RCC 7860 (cell line): ENCODE measurements at regions not wholly inside any gene's neighbourhood (a gene's known extent, or its start where the extent isn't known, plus 50 kb on each side); places are given as distances from the start of the nearest gene placed in this dataset.

Source experiments
- DNase-seq: peaks from one replicate; pipeline ENCODE4 v3.0.0-alpha.2; 2015; ENCODE audit warnings: low spot score
- FAIRE-seq: peaks from 2 replicates; lab custom pipeline; 2012; peaks lifted over from hg19 to GRCh38; lab: Jason Lieb, UNC

DNA sequence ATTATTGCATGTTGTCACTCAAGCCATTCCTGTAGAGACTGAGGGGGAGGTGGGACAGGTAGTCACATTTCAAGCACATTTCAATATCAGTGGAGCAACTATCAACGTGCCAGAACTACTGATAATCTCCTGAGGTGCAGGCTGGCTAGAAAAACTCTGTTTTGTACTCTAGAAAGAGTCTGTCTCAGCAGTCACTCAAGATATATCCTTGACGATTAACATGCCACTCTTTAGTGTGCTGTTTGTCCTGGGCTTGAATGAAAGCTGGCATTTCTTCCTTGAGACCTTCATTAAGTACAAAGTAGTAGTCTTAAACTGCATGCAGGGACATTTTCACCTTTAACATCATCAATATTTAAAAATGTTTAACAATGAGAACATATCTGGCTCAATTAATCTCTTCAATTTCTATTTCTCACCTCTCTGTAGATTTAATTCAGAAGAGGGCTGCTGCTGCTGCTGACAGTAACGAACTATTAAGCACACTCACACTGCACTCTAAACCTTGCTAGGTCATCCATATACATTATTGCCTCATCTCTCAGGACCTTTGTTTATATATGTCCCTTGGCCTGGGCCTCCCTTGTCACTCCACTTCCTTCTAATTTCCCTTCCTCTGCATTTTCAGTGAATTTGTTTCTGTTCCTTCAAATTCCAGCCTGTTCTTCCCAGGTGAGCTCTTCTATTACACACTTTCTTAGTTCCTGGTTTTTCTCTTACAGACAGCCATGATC is 412.0 kb downstream of the HAPSTR1 start:
- FAIRE-seq (no peak), DNase-seq (no peak)

DNA sequence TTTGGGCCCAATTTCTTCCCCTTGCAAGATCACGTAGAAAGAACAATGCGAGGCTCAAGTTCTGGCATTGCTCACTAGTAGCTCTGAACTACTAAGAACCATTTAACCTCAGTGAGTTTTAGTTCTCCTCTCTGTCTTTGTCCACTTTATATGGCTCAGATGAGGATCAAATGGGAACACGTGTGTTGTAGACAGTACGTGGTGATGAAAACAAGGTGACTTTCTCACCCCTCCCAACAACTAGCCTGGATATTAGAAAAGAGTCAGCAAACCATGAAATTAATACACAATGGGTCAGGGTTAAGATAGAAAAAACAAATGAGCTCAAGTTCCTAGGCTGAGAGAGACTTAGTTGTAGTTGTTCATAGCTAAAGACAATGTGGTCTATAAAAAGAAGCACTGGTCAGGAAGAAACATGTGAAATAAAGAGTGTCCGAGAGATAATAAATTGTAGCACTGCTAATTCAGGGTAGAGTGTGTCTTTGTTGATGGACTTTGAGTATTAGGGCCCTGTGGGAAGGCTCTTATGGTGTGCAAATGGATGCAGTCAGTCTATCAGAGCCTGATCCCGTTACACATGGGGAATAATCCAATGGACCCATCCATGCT is 417.0 kb downstream of the HAPSTR1 start:
- DNase-seq (no peak), FAIRE-seq (no peak)

DNA sequence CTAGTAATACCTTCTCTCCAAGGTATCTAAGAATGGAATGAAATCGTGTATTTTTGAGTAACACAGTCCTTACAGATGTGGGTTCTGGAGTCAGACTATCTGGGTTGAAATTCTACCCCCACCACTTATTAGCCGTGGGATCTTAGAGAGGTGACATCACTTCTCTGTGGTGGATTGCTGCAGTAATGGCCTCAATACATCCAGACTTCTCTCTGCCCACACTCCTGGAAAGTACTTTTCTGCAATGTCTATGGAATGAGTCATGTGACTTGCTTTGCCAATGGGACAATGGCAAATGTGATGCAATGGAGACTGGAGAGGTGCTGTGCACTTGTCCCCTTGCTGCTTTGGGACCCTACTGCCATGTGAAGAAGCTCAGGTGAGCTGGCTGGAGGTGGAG is 418.2 kb downstream of the HAPSTR1 start:
- FAIRE-seq: no peak
- no peak for DNase-seq

DNA sequence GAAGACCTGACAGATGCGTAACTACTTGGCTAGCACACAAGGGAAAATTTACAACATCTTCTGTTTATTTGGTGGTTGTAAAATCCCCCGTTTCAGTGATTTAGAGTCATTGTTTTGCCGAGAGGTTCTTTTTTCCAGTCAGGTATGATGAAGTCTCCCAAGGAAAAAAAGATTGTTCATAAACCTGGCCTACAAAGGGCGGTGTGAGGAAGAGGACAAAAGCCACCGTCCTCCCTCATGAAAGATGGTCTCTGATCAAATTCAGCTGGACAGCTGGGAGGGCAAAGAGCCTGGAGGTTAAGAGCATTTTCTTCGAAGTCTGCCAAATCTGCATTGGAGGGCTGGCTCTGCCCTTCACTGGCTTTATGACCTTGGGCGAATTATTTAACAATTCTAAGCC is 419.9 kb downstream of the HAPSTR1 start:
- DNase-seq: no peak
- FAIRE-seq: no peak

DNA sequence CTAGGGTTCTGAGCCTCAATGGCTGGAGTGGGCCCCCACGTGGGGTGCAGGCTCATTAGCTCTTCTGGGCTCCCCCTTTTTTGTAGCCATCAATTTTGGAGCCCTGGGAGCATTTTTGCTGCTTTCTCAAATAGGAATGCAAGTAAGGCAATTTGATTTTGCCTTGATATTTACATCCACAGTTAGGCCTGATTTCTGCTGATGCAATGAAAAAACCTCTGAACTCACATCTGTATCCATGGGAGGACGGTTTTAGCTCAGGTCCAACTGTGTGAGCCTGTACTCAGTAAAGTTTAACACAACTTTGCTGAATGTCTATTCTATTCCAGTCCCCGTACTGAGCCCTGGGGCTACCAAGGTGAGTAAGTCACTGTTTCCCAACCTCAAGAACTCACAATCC is 425.0 kb downstream of the HAPSTR1 start:
- no peak for FAIRE-seq
- no peak for DNase-seq

DNA sequence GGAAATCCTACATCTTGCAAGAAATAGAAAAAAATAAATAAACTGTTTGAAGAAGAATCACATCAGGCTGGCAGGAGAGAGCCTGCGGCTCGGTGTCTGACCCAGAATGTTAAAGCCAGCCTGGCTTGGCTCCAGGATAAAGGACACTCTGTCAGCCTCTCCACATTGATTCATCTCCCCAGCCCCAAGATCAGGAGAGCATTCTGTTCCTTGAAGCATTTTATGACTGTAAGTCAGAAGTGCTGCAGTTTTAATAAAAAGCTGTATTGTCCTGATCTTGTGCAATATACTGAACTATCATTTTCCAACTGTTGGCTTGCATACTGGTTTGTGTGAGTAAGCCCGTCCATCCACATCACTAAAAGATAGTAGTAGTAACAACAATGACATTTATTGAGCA is 426.6 kb downstream of the HAPSTR1 start:
- FAIRE-seq: no peak
- DNase-seq: no peak

DNA sequence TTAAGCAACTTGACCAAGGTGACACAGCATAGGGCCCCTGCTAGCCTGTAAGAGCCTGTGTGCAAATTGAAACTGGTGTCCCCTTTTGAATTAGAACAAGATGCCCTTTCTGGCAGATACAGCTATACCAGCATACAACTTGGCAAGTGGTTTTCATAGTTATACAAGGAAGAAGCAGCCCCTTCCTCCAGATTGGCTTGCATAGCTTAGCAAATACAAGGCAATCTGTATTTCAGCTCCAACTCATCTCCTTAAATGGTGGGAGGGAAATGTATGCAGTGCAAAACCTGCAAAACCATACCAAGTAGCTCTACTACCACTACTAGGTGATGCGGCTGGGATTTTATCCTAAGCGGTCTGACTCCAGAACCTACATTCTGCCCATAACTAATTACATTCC is 427.1 kb downstream of the HAPSTR1 start:
- DNase-seq: no peak
- FAIRE-seq: no peak

DNA sequence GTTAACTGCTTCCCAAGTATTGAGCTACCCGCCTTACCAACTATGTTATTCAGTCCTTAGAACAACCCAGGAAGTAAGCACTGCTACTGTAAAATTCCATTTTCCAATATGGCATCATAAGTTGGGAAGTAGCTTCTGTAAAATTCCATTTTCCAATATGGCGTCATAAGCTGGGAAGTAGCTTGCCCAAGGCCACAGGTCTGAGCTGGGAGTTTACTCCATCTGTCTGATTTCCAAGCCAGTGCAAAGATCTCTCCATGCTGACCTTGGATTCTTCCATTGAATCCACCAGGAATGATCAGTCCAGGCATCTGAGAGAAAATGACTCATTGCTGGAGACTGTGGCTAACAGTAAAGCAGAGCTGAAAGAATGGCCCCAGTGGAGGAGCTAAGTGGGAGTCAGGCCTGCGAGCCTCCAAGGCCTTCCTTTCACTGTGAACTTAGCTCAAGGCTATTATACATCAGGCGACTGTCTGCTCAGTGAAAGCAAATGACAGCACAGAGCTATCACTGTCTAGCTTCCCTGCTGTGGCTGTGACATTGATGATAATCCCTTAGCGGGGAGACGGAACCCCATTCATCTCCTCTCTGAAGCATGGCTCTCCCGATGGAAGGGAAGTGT is 430.4 kb downstream of the HAPSTR1 start:
- FAIRE-seq (no peak), DNase-seq (no peak)

DNA sequence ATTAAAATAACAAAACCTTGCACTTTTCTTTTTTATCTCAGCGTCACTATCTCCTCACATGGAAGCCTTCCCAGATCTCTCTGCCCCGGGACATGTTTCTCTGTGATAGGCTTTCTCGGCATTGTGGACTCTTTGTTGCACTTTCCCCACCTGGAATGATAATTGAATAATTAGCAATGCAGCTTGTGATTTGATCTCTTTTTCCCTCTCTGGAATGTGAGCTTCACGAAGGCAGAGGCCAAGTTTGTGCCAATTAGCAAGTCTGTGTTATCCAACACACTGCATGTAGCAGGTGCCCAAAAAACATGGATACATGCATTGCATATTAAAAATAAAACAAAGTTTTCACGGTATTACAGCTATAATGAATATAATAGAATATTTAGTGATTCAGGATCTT is 431.2 kb downstream of the HAPSTR1 start:
- no peak for FAIRE-seq
- DNase-seq: no peak

DNA sequence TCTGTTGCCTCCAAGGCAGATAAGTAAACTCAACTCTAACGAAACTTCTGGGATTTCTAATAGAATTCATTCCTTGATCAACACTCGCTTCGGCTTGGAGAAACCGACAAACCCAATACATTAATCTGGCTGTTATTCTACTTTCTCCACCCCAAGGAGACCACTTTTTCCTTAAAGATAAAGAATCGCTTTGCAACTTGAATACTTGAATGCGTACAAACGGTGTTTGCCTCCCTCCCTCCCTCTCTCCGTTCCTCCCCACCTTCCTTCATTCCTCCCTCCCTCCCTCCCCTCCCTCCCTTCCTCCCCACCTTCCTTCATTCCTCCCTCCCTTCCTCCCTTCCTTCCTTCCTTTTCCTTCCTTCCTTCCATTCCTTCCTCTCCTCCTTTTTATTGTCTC is 432.6 kb downstream of the HAPSTR1 start:
- no peak for FAIRE-seq

DNA sequence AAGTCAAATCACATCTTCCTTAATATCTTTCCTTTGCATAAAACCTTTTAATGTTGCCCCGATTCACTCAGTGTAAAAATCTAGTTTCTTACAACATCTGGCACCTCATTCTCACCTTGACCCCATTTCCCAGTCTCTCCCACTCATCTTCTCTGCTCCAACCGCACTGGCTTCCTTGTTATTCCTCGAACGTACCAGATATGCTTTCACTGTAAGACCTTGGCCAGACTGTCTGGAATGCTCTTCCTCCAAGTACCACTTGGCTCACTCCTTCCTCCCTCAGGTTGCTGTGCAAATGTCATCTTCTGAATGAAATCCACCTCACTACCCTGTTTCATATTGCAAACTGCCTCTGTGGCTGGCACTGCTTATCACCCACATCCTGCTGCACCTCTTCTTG is 433.6 kb downstream of the HAPSTR1 start:
- no peak for DNase-seq
- no peak for FAIRE-seq

More for the DNA sequence above, 432.6 kb downstream of the HAPSTR1 start:
- DNase-seq: no peak

DNA sequence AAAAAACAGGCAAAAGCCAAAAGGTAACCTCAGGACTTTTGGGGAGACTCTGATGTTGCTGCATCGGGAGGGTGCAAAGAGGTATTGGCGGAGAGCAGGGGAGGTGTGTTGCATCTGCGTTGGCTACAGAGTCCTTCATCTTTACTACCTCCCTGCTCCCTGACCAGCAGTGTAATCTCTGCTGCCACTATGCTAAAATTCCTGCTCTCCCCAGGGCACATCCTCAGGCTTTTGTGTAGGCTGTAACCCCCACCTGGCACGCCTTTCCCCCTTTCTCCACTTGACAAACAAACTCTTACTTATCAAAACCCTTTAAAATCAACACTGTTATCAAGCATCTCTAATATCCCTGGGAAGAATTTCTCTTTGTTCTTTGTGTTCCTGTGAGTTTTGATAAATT is 435.3 kb downstream of the HAPSTR1 start:
- no peak for FAIRE-seq

DNA sequence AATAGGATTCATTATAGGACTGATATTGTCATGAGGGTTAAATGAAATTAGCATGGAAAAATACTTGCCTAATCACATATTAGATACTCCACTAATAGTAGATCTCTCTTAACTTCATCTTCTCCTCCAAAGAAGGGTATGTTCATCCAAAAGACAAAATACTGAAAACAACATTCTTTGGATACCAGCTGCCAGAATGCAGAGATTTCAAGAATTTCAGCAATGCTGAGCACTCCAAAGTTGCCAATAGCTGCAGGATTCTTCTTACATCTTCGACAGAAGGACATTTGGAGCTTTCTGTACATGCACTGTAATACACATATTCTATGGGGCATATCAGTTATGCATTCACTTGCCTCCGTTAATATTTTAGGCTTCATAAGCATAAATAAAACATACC is 436.5 kb downstream of the HAPSTR1 start:
- DNase-seq: no peak
- FAIRE-seq: no peak

More for the DNA sequence above, 435.3 kb downstream of the HAPSTR1 start:
- DNase-seq: no peak

DNA sequence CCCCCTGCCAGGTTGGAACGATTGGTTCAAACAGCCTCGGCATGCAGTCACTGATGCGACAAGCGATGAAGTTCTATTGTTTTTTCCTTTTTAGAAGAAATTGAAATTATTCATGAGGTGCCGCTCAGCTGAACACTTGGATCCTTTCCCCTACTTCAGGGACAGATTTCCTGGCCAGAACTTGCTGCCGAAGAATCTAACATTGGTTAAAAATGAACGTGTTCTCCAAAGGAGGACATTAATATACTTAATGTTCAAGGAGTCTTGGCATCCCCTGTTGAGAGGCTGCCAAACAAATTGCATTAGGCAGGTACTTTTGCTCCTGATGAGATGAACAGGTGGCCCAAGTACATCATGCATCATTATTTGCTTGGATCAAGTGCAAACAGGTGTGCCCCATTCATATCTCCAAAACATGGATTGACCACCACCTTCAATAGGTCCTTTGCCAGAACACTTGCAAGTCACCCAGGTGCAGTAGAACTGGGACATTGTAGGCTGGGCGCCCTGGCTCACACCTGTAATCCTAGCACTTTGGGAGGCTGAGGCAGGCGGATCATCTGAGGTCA is 437.2 kb downstream of the HAPSTR1 start:
- DNase-seq: no peak
- FAIRE-seq: no peak

DNA sequence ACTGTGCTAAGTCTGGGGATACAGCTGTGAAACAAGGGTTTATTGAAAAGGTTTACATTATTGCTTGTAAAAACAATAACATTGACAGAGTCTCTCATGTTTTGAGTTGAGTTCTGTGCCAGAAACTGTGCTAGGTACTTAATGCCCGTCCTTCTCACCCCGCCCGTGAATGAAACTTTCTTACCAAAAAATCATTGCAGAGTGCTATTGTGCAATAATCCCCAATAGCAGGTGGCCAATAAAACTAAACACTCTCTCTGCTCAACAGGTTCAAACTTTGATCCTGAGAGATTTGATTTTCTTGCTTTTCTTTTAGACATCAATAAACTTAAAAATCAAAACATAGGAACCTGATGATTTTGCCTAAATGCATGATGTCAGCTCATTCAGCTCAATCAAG is 441.6 kb downstream of the HAPSTR1 start:
- DNase-seq (no peak), FAIRE-seq (no peak)

DNA sequence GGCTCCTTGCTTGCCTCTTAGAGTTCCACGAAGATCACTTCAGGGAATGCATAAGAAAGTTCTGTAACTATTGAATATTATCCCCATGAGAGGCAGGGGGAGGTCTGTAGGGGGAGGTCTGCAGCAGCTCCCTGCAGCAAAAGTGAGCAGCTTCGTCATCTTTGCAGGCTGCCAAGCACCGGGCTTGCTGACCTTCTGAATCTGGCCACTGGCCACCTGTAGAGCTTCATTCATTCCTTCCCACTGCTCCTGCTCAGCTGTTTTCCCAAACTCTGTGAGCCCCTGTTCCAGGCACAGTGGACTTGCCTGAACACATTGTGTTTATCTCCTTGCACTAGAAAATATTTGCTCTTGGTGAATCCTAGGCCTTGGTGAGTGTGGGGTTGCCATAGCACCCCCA is 443.3 kb downstream of the HAPSTR1 start:
- FAIRE-seq (no peak), DNase-seq (no peak)

DNA sequence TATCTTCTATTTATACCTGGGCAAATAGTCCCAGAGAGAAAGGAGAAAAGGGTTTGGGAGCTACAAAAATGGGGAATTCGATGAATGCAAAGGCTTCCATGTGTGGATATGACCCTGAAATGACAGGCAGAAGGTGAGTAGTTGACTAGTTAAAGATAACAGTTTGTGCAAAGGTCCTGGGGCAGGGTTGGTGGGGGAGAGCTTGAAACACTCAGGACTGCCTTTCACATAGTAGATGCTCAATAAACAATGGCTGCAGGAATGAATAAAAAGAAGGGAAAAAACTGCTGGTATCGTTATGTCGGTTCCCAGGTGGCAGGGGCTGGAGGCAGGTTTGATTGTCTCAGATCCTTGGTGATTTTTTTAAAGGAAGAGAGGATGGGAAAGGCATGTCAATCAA is 445.5 kb downstream of the HAPSTR1 start:
- FAIRE-seq (no peak), DNase-seq (no peak)

DNA sequence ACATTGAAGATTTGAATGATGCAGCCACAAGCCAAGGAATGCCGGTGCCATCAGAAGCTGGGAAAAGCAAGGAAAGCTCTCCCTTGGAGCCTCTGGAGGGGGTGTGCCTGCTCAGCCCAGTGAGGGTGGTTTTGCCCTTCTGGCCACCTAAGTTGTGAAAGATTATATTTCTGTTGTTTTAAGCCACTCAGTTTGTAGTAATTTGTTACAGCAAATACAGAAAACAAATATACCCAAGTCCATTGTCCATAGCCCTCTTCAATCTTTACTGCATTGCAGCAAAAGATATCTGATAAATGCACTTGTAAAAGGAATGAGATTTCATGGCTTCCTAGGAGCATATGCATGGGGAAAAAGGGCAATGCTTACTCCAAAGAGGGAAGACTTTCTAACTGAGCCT is 447.9 kb downstream of the HAPSTR1 start:
- no peak for DNase-seq
- no peak for FAIRE-seq

DNA sequence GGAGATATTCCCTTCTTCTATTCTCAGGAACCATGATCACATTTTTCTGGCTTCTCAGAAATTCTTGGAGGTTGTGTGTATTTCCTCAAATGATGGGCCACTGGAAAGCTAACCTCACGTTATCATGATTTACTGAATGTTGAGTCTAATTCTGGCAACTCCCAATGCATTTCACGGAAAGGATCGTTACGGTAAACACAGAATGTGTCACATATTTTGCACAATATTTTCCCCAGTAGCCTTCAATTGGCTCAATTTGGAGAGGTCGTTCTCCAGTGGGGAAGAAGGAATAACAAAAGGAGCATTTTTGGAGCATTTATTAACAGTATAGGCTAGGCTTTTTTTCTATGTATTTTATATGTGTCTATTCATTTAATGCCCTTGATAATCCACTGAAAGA is 450.3 kb downstream of the HAPSTR1 start:
- FAIRE-seq (no peak), DNase-seq (no peak)

DNA sequence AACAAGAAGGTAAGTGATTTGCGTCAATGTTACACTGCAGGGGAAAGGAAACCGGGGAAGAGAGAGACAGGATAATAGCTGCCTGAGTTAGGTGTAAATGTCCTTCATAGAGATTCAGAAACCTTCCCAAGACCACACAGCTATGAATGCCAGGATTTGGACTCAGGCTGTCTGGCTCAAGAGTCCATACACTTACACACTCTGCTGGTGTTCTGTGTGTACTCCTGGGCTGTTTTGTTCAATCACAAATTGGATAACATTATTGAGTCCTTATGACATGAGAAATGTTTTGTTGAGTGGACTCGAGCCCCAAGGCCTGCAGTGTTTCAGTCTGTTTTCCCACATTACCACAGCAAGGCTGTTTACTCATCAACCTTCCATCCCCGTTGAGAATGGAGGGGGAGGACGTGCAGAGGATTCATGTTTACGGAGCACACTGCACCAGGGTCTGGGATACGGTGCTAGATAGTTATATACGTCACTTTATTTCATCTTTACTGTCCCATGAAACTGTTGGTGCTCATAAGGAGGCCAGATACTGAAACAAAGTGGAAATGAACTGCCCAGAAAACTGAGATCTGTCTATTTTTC is 450.8 kb downstream of the HAPSTR1 start:
- FAIRE-seq: no peak
- DNase-seq: no peak

DNA sequence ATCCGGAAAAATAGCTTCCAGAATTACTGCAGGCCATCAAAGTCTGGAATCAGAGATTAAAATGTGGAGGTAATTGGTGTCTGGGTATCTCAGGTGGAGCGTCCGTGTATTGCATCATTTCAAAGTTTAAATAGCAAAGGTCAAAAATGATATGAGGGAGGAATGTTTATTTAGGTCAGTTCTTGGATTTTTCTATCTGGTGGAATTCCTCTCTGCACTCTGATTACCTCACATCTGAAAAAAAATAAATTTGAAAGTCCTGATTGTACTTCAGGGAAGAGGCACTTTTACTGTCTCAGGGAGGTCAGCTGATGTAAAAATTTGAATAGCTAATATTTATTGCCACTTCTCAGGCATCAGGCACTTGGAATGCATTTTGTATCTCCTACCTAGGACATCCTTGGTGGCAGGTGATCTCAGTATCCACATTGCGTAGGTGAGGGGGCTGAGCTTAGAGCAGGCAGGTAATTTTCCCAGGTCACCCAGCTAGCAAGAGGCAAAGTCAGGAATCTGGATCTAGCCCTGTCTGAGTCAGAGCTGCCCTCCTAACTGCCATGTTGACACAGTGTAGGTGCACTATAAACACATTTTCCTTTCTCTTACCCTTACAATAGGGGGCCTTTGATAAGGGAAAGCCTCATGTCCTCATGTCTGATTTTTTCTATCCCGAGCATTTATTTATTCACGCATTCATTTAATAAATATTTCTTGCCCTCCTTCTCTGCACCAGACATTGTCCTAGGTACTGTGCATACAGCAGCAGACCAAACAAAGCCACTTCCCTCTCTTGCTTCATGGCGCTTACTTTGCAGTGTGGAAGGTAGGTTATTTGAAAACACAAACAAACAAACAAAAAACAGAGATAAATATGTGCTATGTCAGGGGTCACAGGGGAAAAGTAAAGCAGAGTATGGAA is 454.3 kb downstream of the HAPSTR1 start:
- FAIRE-seq: no peak
- no peak for DNase-seq
